ENCODE measurements at regions not wholly inside any gene's neighbourhood (a gene's known extent, or its start where the extent isn't known, plus 50 kb on each side); places are given as distances from the start of the nearest gene placed in this dataset.

DNA sequence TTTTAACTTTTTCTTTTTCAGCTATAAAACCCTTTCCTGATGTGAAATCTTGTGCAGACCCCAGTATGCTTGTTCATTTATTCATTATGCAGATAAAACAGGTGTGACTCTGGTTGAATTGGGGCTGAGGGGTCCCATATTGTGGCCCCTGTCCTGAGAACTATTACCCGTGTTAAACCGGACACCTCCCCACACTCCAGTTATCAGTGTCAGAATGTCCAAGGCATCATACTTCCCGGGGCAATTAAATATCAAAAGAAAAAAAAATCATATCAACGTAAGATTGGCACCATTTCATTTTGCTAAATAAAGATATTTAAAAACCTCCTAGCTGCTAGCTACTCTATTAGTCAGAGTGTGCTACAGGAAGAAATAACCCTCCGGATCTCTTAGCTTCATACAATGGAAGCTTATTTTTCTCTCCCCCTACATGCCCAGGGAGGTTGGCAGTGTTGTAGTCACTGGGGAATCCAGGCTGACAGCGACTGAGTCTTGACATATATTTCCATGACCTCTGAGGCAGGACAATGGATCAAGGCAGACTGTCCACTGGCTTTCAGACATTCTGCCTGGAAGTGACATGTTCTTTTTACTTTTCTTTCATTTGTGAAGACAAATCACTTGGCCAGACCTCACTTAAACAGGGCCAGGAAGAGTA, 170.0 kb downstream of the SEC61B start:
- H3K4me3 ChIP-seq (replicated peaks; ENCODE audit: insufficient read depth, low read length): no peak overlapping the region
- no peaks in the 10 kb centered on the region for H3K27me3 ChIP-seq (ENCODE audit: insufficient read depth, poor library complexity, severe bottlenecking)
- H3K27ac ChIP-seq (replicated peaks): no peak overlapping the region
- no peak for TF ChIP-seq REST (IDR thresholded peaks at IDR 0.05; ENCODE audit: insufficient replicate concordance, low read depth)
- no peak for TF ChIP-seq SPI1 (IDR thresholded peaks at IDR 0.05; ENCODE audit: borderline replicate concordance, low read depth)
- TF ChIP-seq POLR2AphosphoS5 (IDR thresholded peaks at IDR 0.05; ENCODE audit: low read depth): no peak
- TF ChIP-seq CTCF (IDR thresholded peaks at IDR 0.05; ENCODE audit: insufficient read depth, low read length): no peak
- TF ChIP-seq GABPA (IDR thresholded peaks at IDR 0.05; ENCODE audit: low read depth): no peak
- DNase-seq (ENCODE audit: low read depth in 1 of 2, low spot score in 1 of 2): no peak

DNA sequence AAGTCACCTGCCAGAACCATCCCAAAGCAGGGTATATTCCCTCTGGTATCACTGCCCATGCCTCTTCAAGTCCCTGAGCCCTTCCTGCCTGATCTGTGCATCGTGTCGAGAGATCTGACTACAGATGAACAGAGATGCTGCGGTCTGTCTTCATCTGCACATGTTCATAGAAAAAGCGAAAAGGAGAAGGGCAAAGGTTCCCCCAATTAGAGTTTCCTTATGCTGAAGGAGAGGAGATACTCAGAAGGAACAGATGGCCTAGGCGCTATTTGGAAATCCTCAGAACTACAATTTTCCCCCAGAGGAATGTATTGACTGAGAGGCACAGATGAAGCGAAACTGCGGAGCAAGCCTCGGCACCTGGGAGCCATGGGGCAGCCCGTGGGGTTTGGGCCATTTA, 170.9 kb downstream of the SEC61B start:
- H3K4me3 ChIP-seq (replicated peaks; ENCODE audit: insufficient read depth, low read length): no peak overlapping the region
- no peak for DNase-seq (ENCODE audit: low read depth in 1 of 2, low spot score in 1 of 2)
- TF ChIP-seq REST (IDR thresholded peaks at IDR 0.05; ENCODE audit: insufficient replicate concordance, low read depth) (no peak), POLR2AphosphoS5 (IDR thresholded peaks at IDR 0.05; ENCODE audit: low read depth) (no peak), GABPA (IDR thresholded peaks at IDR 0.05; ENCODE audit: low read depth) (no peak), CTCF (IDR thresholded peaks at IDR 0.05; ENCODE audit: insufficient read depth, low read length) (no peak), SPI1 (IDR thresholded peaks at IDR 0.05; ENCODE audit: borderline replicate concordance, low read depth) (no peak)
- H3K27me3 ChIP-seq (ENCODE audit: insufficient read depth, poor library complexity, severe bottlenecking): no peaks in the 10 kb centered on the region
- no peak overlapping the region for H3K27ac ChIP-seq (replicated peaks)

DNA sequence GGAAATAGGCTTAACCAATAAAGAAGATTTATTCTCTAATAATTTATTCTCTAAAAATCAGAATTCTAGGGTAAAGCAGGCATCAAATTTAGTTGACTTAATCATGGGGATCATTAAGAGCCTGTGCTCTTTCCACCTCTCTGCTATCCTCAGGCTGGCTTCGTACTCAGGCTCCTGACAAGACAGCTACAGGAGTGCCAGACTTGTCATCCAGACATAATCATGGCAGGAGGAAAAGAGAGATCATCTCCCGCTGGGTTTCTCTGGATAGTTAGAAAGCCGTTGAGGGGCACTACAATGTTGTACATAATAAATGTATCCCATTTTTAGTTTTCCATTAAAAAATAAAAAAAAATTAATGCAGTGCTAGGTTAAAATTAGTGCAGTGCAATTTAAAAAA, 171.9 kb downstream of the SEC61B start:
- no peaks in the 10 kb centered on the region for H3K27me3 ChIP-seq (ENCODE audit: insufficient read depth, poor library complexity, severe bottlenecking)
- TF ChIP-seq REST (IDR thresholded peaks at IDR 0.05; ENCODE audit: insufficient replicate concordance, low read depth): no peak
- TF ChIP-seq CTCF (IDR thresholded peaks at IDR 0.05; ENCODE audit: insufficient read depth, low read length): no peak
- no peak for TF ChIP-seq GABPA (IDR thresholded peaks at IDR 0.05; ENCODE audit: low read depth)
- TF ChIP-seq POLR2AphosphoS5 (IDR thresholded peaks at IDR 0.05; ENCODE audit: low read depth): no peak
- TF ChIP-seq SPI1 (IDR thresholded peaks at IDR 0.05; ENCODE audit: borderline replicate concordance, low read depth): no peak
- H3K4me3 ChIP-seq (replicated peaks; ENCODE audit: insufficient read depth, low read length): no peak overlapping the region
- no peak for DNase-seq (ENCODE audit: low read depth in 1 of 2, low spot score in 1 of 2)
- no peak overlapping the region for H3K27ac ChIP-seq (replicated peaks)

All from HL-60 (cell line).